Fibroblast of mammary gland (primary cell): ENCODE measurements at regions not wholly inside any gene's neighbourhood (a gene's known extent, or its start where the extent isn't known, plus 50 kb on each side); places are given as distances from the start of the nearest gene placed in this dataset.

ENCODE experiments used
- DNase-seq: peaks from one replicate; pipeline ENCODE4 v3.0.0-alpha.2; 2010; ENCODE audit warnings: low read depth
- H3K4me3 ChIP-seq: 2 replicates; pipeline ENCODE4 v1.5.1; 2011; ENCODE audit warnings: low read depth, mild to moderate bottlenecking, low read length, moderate library complexity; ENCODE audit not compliant: control insufficient read depth
- TF ChIP-seq, protein P1 (sequence below): conservative IDR thresholded peaks from 2 replicates; pipeline ENCODE4 v1.5.1; 2011; ENCODE audit warnings: low read depth, low read length, inconsistent platforms; ENCODE audit not compliant: control insufficient read depth, insufficient read depth

DNA sequence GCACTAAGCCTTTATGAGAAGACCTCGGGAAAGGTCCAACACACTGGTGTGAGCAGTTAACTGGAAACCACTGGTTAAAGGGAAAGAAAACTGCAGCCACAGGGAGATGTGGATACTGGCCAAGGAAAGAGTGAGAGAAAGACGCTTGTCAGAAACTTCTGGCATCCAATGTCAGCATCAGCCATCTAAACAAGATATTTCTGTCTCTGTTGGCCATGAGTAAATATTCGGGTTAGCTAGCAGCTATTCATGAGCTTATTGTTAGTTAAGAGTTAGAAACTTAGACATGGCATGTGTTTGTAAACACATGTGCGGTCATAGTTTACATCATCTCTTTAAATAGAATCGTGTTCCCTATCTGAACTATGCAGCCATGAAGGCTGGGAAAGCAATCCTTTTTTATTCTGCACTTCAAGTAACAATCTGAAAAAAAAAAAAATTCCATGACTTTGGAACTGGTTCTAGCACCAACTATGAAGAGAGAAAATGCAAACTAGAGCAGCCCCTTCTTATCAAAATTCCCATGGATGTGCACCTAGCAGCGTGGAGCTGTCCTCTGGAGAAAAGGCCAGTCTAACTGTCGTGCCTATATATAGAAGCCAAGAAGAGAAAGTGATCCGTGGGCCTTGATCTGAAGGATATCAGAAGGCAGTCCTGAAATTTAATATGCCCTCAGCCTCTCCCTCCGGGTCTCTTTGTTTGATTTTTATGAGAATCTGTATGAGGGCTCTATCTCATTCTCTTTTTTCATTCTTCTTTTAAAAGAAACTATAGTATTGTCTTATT, 84.0 kb upstream of the RFX8 start:
- peak; percentile 69 for DNase-seq
- no peak overlapping the region for H3K4me3 ChIP-seq
- TF ChIP-seq, protein P1, sequence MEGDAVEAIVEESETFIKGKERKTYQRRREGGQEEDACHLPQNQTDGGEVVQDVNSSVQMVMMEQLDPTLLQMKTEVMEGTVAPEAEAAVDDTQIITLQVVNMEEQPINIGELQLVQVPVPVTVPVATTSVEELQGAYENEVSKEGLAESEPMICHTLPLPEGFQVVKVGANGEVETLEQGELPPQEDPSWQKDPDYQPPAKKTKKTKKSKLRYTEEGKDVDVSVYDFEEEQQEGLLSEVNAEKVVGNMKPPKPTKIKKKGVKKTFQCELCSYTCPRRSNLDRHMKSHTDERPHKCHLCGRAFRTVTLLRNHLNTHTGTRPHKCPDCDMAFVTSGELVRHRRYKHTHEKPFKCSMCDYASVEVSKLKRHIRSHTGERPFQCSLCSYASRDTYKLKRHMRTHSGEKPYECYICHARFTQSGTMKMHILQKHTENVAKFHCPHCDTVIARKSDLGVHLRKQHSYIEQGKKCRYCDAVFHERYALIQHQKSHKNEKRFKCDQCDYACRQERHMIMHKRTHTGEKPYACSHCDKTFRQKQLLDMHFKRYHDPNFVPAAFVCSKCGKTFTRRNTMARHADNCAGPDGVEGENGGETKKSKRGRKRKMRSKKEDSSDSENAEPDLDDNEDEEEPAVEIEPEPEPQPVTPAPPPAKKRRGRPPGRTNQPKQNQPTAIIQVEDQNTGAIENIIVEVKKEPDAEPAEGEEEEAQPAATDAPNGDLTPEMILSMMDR: no peak

DNA sequence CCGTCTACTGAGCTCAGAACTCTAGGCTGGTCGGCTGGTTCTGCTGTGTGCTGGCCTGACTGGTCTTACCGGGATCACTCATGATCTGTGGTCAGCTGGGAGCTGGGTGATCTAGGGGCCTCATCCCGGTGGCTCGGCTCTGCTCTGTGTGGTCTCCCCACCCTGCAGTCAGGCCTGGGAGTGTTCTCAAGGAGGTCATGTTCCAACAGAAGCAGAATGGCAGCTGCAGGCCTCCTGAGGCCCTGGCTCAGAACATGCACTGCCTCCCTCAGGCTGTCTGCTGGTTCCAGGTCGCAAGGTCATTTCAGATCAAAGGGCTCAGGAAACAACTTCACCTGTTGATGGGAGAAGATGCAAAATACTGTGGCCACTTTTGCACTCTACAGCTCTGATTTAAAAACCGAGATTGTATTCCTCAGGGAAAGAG, 81.1 kb upstream of the RFX8 start:
- DNase-seq: no peak
- TF ChIP-seq, protein P1: no peak
- H3K4me3 ChIP-seq: no peak overlapping the region

DNA sequence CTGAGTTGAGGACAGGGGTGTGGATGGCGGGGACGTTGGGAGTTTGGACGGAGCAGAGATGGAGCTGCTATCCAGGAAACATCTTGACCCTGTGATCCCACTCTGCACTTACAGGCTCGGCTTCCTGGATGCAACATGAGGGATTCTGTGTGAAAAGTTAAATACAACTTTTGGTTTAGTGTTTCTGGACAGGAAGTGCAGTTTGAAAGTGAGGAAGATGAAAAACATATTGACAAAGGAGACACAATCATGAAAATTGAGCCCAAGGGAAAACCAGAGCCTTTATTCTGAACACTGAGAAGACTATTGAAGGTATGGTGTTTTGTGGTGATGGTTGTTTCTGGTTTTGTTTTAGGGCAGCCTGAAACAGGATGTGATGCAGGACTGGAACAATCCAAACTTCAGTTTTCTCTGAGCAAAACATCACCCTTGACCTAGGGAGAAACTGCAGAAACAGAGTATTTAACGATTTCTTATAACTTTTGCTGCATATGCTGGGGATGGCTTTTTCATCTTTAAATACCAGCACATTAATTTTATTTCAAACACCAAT, 76.5 kb upstream of the RFX8 start:
- TF ChIP-seq, protein P1: no peak
- no peak overlapping the region for H3K4me3 ChIP-seq
- DNase-seq: no peak

DNA sequence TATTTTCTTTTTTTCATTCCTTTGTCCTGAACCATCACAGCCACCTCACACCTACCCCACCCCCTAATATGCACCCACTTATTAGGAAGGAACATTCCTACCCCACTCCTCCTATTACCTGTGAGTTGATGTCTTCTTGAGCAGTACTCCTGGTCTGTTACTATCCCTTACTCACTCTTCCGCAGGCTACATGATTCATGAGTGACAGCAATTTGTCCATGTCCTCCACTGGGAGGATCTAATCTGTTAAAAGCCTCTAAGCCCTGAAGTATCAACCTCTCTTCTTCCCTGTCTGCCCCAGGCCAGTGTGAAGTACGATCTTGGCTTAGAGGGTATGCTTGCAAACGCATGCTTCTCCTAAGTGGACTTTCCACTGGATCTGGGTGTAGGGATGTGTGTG, 75.6 kb upstream of the RFX8 start:
- no peak for DNase-seq
- no peak overlapping the region for H3K4me3 ChIP-seq
- TF ChIP-seq, protein P1: no peak

DNA sequence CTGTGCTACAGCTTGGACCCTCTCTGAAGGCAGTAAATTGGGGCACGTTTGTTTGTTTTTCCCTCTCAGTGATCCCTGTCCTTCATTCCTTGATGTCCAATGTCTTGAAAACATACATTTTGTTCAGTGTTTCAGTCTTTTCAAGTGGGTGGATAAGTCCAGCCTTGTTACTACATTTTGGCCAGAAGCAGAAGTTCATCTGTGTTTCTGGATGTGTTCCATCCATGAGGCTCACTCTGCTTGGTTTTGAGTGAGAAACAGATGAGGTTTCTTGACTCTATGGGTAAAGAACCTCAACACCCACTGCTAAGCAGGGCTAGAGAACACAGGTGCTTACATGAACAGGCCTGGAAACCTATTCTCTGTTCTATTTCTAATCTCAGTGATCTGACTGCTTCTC, 74.5 kb upstream of the RFX8 start:
- H3K4me3 ChIP-seq: no peak overlapping the region
- TF ChIP-seq, protein P1: no peak
- DNase-seq: no peak

DNA sequence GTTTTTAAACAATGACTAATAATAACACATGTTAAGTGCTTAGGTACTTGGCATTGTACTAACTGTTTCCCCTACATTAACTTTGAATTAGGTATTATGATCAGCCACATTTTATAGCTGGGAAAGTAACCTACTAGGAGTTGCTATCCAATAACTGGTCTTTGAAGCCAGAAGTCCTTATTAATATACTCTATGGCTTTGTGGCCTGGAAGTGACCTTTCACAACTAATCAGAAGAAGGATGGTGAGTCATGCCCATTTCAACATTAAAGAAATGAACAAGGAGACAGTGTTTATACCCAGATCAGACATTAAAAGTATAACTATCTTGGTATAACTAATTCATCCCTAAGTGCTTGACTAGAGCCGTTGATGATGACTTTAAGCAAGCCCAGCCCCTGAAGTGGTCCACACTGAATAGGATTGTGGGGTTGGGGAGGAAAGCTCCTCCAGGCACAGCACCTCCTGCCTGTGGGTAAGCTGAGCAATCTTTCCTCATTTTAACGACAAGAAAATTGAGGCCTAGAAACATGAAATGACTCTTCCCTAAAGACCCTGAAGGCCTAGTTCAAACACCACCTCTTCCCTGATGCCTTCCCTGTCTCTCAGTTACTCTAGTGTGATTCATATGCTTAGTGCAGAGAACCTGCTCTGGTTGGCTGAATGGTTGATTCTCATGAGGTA, 71.6 kb upstream of the RFX8 start:
- no peak overlapping the region for H3K4me3 ChIP-seq
- peak; percentile 69 for DNase-seq
- TF ChIP-seq, protein P1: no peak
